HFF-Myc (cell line): ENCODE measurements at regions not wholly inside any gene's neighbourhood (a gene's known extent, or its start where the extent isn't known, plus 50 kb on each side); places are given as distances from the start of the nearest gene placed in this dataset.

Experiments used
- DNase-seq: peaks from one replicate; pipeline ENCODE4 v3.0.0-alpha.2; 2011; ENCODE audit warnings: low read depth; ENCODE audit errors: extremely low read depth
- H3K4me3 ChIP-seq: replicated peaks from 2 replicates; pipeline ENCODE4 v1.5.1; 2011; ENCODE audit warnings: low read depth, mild to moderate bottlenecking, control low read depth, low read length
- CTCF ChIP-seq: IDR thresholded peaks from 2 replicates; pipeline ENCODE4 v1.5.1; 2012; ENCODE audit warnings: mild to moderate bottlenecking, low read depth, low read length, control low read depth; ENCODE audit errors: missing control alignments

- no peak for DNase-seq
- no peak overlapping the region for H3K4me3 ChIP-seq
- no peak for TF ChIP-seq CTCF
These were observed 465.4 kb downstream of the FSCB start for GRCh38 chr14:44041700-44042099.

DNA sequence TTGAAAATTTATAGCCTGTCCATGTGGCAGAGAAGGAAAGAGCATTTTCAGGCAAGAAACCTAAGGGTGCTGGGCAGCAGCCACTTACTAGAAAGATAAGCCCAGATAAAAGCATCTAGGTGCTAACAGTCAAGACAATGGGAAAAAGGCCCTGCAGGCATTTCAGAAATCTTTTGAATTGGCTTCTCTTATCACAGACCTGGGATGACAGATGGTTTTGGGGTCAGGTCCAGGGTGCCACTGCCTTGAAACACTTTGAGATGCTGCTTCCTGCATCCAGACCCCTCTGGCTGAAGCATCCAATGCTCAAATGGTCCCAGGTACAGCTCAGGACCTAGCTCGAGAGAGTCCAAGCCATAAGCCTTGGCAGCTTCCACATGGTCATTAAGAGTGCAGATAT, 466.5 kb downstream of the FSCB start:
- DNase-seq: no peak
- H3K4me3 ChIP-seq: no peak overlapping the region
- TF ChIP-seq CTCF: no peak

GRCh38 chr14:44036248-44036647, 470.8 kb downstream of the FSCB start:
- no peak overlapping the region for H3K4me3 ChIP-seq

DNA sequence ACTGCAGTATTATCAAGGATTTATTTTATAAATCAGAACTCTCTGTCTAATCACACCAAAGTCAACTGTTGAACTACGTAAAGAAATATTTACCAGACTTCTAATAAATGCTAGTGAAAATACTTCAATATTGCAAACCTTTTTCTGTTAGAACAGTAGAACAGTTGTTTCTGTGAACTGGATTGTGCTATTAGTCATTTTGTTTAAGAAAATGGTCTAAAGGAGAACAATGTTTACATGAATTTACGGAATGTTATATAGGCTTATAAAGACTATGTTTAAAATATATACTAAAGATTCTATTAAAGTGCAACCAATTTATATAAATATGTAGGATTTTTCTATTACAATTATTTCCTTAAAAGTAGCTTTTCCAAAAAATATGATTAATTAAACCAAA, 471.4 kb downstream of the FSCB start:
- H3K4me3 ChIP-seq: no peak overlapping the region
- no peak for TF ChIP-seq CTCF
- no peak for DNase-seq

More at GRCh38 chr14:44036248-44036647, 470.8 kb downstream of the FSCB start:
- no peak for DNase-seq
- TF ChIP-seq CTCF: no peak

GRCh38 chr14:44030831-44031383, 476.2 kb downstream of the FSCB start:
- TF ChIP-seq CTCF: no peak
- H3K4me3 ChIP-seq: no peak overlapping the region
- DNase-seq: no peak

DNA sequence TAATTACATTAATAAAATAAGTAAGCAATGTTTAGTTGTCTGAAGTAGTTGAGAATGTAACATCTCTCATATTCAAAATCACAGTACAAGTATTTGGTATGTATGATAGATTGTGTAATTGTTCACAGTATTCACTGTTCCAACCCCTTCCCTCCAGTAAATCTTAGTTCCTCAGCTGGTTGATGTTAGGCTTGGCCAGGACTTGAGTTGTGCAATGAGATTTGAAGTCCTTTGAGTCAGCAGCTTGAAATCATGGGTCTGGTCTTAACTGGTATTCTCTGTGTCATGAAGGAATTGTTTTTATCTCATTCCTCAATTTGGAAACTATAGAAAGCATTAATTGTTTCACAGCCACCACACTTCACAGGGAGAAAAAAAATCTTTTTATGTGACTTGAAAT, 477.1 kb downstream of the FSCB start:
- no peak overlapping the region for H3K4me3 ChIP-seq
- no peak for TF ChIP-seq CTCF
- DNase-seq: no peak

DNA sequence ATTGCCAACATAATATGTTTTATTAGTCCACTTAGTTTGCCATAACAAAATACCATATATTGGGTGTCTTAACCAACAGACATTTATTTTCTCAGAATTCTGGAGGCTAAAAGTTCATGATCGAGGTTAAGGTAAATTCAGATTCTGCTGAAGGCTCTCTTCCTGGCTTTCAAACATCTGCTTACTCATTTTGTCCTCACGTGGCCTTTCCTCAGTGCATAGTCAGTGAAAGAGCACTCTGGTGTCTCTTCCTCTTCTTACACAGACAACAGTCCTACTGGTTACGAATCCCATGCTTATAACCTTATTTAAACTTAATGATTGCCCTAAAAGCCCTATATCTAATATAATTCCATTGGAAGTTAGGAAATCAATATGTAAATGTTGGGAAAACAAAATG, 479.7 kb downstream of the FSCB start:
- no peak for DNase-seq
- H3K4me3 ChIP-seq: no peak overlapping the region
- no peak for TF ChIP-seq CTCF
